B cell (primary cell): ENCODE measurements at regions not wholly inside any gene's neighbourhood (a gene's known extent, or its start where the extent isn't known, plus 50 kb on each side); places are given as distances from the start of the nearest gene placed in this dataset.

Experiments used
- ATAC-seq: fragments of 200-7000 bp; cut with Tn5 transposase; one replicate; pipeline ENCODE4 v1.10.0; 2021; ENCODE audit warnings: low read depth, mild to moderate bottlenecking, moderate number of reproducible peaks, moderate library complexity
- CTCF ChIA-PET: fragments of 350-600 bp; sonication (Branson Sonifier 250); formaldehyde crosslinking; loops from one replicate; lab custom pipeline; 2021; ENCODE audit warnings: antibody characterized with exemption, inconsistent platforms; lab: Charles Lee
- POLR2A ChIA-PET: fragments of 350-600 bp; sonication (Branson Sonifier 250); formaldehyde crosslinking; loops from one replicate; lab custom pipeline; 2021; ENCODE audit warnings: antibody characterized with exemption; lab: Charles Lee
- DNase-seq: peaks from one replicate; pipeline ENCODE4 v3.0.0; 2013
- H2AFZ ChIP-seq: 2 replicates; pipeline ENCODE4 v1.6.1; 2012; ENCODE audit warnings: mild to moderate bottlenecking, low read depth, low read length; ENCODE audit not compliant: insufficient read depth, poor library complexity, severe bottlenecking
- H3K27ac ChIP-seq, 2 donors: 1 replicate in 1 of 2; 2 replicates in 1 of 2; pipeline ENCODE4 v1.5.1; 2012 to 2013; ENCODE audit warnings: low read length in 2 of 2, mild to moderate bottlenecking in 2 of 2, moderate library complexity in 1 of 2
- H3K27me3 ChIP-seq, 4 experiments: fragments of 200-600 bp in 1 of 4; sonication (generic) in 1 of 4; replicated peaks in 1 of 4; 1 replicate in 2 of 4; 2 replicates in 2 of 4; pipeline versions ENCODE4 v1.6.1 to v1.7.0; 2013 to 2016; ENCODE audit warnings: low read length in 3 of 4, mild to moderate bottlenecking in 2 of 4, mixed read lengths in 1 of 4, moderate library complexity in 1 of 4; ENCODE audit not compliant: insufficient read depth in 4 of 4, control insufficient read depth in 3 of 4; ENCODE audit errors: control extremely low read depth in 1 of 4
- H3K36me3 ChIP-seq, 2 experiments: replicated peaks in 1 of 2; 1 replicate in 1 of 2; 2 replicates in 1 of 2; pipeline versions ENCODE4 v1.6.1 to v1.7.1; 2013; ENCODE audit warnings: low read length in 1 of 2; ENCODE audit not compliant: insufficient read depth in 2 of 2, control insufficient read depth in 1 of 2; ENCODE audit errors: control extremely low read depth in 1 of 2, extremely low read depth in 1 of 2
- H3K4me1 ChIP-seq, 2 donors: fragments of 200-600 bp in 1 of 2; sonication (generic) in 1 of 2; 1 replicate in 1 of 2; 2 replicates in 1 of 2; pipeline versions ENCODE4 v1.5.1 to v1.6.1; 2013 to 2017; ENCODE audit warnings: low read length in 2 of 2; ENCODE audit not compliant: control insufficient read depth in 2 of 2, insufficient read depth in 2 of 2
- H3K4me2 ChIP-seq: replicated peaks from 2 replicates; pipeline ENCODE3; 2012; ENCODE audit warnings: mild to moderate bottlenecking, low read depth, low read length; ENCODE audit not compliant: poor library complexity, severe bottlenecking
- H3K4me3 ChIP-seq, 5 experiments: fragments of 200-600 bp in 1 of 5; sonication (generic) in 1 of 5; 1 replicate in 3 of 5; 2 replicates in 2 of 5; pipeline versions ENCODE4 v1.5.1 to v1.7.0; 2011 to 2016; ENCODE audit warnings: low read length in 4 of 5, mild to moderate bottlenecking in 4 of 5, low read depth in 2 of 5, control low read depth in 1 of 5, moderate library complexity in 1 of 5; ENCODE audit not compliant: insufficient read depth in 1 of 5; ENCODE audit errors: control extremely low read depth in 1 of 5, extremely low read depth in 1 of 5
- H3K79me2 ChIP-seq: fragments of 200-600 bp; sonication (generic); one replicate; pipeline ENCODE4 v1.6.0; 2016; ENCODE audit warnings: low read length; ENCODE audit not compliant: control insufficient read depth, insufficient read depth
- H3K9ac ChIP-seq: fragments of 200-600 bp; sonication (generic); 2 replicates; pipeline ENCODE4 v1.6.1; 2017; ENCODE audit warnings: mild to moderate bottlenecking, low read length, moderate library complexity
- H3K9me3 ChIP-seq, 3 donors: one replicate each; pipeline versions ENCODE4 v1.6.1 to v1.7.1; 2013; ENCODE audit warnings: low read length in 2 of 3; ENCODE audit not compliant: control insufficient read depth in 2 of 3, insufficient read depth in 1 of 3; ENCODE audit errors: control extremely low read depth in 1 of 3
- H4K20me1 ChIP-seq: 2 replicates; pipeline ENCODE4 v1.6.0; 2012; ENCODE audit warnings: mild to moderate bottlenecking, low read length; ENCODE audit not compliant: insufficient read depth, control insufficient read depth, poor library complexity, severe bottlenecking
- H3K27ac Mint-ChIP-seq: one replicate; pipeline ENCODE4 v1.8.0; 2021; ENCODE audit warnings: mixed read lengths
- H3K27me3 Mint-ChIP-seq: one replicate; pipeline ENCODE4 v1.8.0; 2021; ENCODE audit warnings: mixed read lengths
- H3K4me1 Mint-ChIP-seq: one replicate; pipeline ENCODE4 v1.8.0; 2021; ENCODE audit warnings: mixed read lengths
- H3K4me3 Mint-ChIP-seq: one replicate; pipeline ENCODE4 v1.8.0; 2021; ENCODE audit warnings: mixed read lengths
- H3K9me3 Mint-ChIP-seq: one replicate; pipeline ENCODE4 v1.8.0; 2022; ENCODE audit warnings: mixed read lengths; ENCODE audit not compliant: insufficient read depth
- EZH2 ChIP-seq: IDR thresholded peaks from 2 replicates; pipeline ENCODE4 v1.6.1; 2012; ENCODE audit warnings: borderline replicate concordance, low read depth, mild to moderate bottlenecking, moderate library complexity, low read length; ENCODE audit not compliant: insufficient read depth, poor library complexity, severe bottlenecking
- WGBS: methylation state at CpG from one replicate; pipeline ENCODE4 v1.1.5; 2013; ENCODE audit warnings: missing lambda C conversion rate; ENCODE audit not compliant: insufficient coverage; 5-methylcytosine and 5-hydroxymethylcytosine counted together
- intact Hi-C: fragments of 100-400 bp; cut with micrococcal nuclease; formaldehyde crosslinking; loops from one replicate; pipeline ENCODE4 v1.10.0; 2022
- TF ChIP-seq, protein P1 (sequence below): fragments of 200-600 bp; IDR thresholded peaks from one replicate; pipeline ENCODE4 v1.8.0; 2022; ENCODE audit warnings: antibody characterized with exemption, mild to moderate bottlenecking

GRCh38 chr11:103699656-103700055 lies 336.8 kb upstream of the DDI1 start:
- Histone ChIP-seq H3K9me3 (no peaks in the 10 kb centered on the region), H3K79me2 (no peaks in the 10 kb centered on the region), H3K27ac (no peak overlapping the region), H3K36me3 (no peaks in the 10 kb centered on the region), H3K4me2 (no peak overlapping the region), H4K20me1 (no peaks in the 10 kb centered on the region), H3K9ac (no peak overlapping the region), H3K4me3 (no peak overlapping the region), H2AFZ (no peak overlapping the region), H3K4me1 (no peaks in the 10 kb centered on the region), H3K27me3 (no peaks in the 10 kb centered on the region)
- CTCF ChIA-PET, result no interaction called here
- TF ChIP-seq EZH2, result no peak
- TF ChIP-seq, protein P1, sequence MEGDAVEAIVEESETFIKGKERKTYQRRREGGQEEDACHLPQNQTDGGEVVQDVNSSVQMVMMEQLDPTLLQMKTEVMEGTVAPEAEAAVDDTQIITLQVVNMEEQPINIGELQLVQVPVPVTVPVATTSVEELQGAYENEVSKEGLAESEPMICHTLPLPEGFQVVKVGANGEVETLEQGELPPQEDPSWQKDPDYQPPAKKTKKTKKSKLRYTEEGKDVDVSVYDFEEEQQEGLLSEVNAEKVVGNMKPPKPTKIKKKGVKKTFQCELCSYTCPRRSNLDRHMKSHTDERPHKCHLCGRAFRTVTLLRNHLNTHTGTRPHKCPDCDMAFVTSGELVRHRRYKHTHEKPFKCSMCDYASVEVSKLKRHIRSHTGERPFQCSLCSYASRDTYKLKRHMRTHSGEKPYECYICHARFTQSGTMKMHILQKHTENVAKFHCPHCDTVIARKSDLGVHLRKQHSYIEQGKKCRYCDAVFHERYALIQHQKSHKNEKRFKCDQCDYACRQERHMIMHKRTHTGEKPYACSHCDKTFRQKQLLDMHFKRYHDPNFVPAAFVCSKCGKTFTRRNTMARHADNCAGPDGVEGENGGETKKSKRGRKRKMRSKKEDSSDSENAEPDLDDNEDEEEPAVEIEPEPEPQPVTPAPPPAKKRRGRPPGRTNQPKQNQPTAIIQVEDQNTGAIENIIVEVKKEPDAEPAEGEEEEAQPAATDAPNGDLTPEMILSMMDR, result no peak
- Mint-ChIP-seq H3K27ac (no peak overlapping the region), H3K27me3 (no peaks in the 10 kb centered on the region), H3K4me3 (no peak overlapping the region), H3K4me1 (no peaks in the 10 kb centered on the region), H3K9me3 (no peaks in the 10 kb centered on the region)
- intact Hi-C loops, result no loop called here
- DNase-seq (no peak), ATAC-seq (no peak)
- POLR2A ChIA-PET, result no interaction called here
- no CpG with 5 or more reads among the region's 1 CpG for WGBS

DNA sequence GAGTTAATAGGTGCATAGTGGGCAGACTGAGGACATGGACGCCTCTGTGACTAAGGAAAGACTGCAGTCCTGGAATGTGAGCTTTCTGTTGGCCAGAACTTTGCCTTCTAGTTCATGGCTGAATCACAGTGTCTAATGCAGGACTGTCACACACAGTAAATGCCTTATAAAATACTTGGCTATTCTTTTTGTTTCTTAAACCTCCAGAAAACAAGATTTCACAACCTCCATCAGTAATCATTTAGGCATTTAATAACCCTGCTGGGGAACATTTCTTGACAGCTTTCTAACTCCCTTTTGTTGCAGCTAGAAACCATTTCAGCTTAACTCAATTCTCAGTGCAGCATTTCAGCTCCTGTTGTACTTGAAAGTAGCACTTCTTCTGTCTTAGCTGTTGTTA lies 335.8 kb upstream of the DDI1 start:
- Histone ChIP-seq H4K20me1 (no peaks in the 10 kb centered on the region), H3K79me2 (no peaks in the 10 kb centered on the region), H3K4me2 (no peak overlapping the region), H3K4me1 (no peaks in the 10 kb centered on the region), H3K36me3 (no peaks in the 10 kb centered on the region), H3K4me3 (no peak overlapping the region), H3K9me3 (no peaks in the 10 kb centered on the region), H3K27ac (no peak overlapping the region), H3K27me3 (no peaks in the 10 kb centered on the region), H2AFZ (no peak overlapping the region), H3K9ac (no peak overlapping the region)
- no peaks in the 10 kb centered on the region for H3K4me1 Mint-ChIP-seq
- no peaks in the 10 kb centered on the region for H3K27me3 Mint-ChIP-seq
- ChIA-PET POLR2A (no interaction called here), CTCF (no interaction called here)
- WGBS, result 80% methylated on average over 1 of the region's 1 CpG
- no peak for ATAC-seq
- TF ChIP-seq, protein P1, result no peak
- TF ChIP-seq EZH2, result no peak
- no peak overlapping the region for H3K4me3 Mint-ChIP-seq
- DNase-seq, result no peak
- no peak overlapping the region for H3K27ac Mint-ChIP-seq
- no peaks in the 10 kb centered on the region for H3K9me3 Mint-ChIP-seq
- intact Hi-C loops, result no loop called here
